Activated CD4-positive, alpha-beta T cell treated with anti-CD3 and anti-CD28 coated beads, Interleukin-2, amount 10 ng/mL, durations not matched to agents 7 days and 5 days (primary cell): ENCODE measurements at regions not wholly inside any gene's neighbourhood (a gene's known extent, or its start where the extent isn't known, plus 50 kb on each side); places are given as distances from the start of the nearest gene placed in this dataset.
"Not testable (repeated sequence)": the region's sequence is repeated elsewhere in the genome, so short reads cannot be mapped to it uniquely, and the experiment has no call there.

Experiments used
- CTCF ChIA-PET: fragments of 350-600 bp; sonication (Branson Sonifier 250); formaldehyde crosslinking; loops from one replicate; lab custom pipeline; 2021; ENCODE audit warnings: antibody characterized with exemption; lab: Charles Lee
- POLR2A ChIA-PET: fragments of 350-600 bp; sonication (Branson Sonifier 250); formaldehyde crosslinking; loops from one replicate; lab custom pipeline; 2021; ENCODE audit warnings: antibody characterized with exemption; lab: Charles Lee
- DNase-seq: peaks from one replicate; pipeline ENCODE4 v3.0.0-alpha.2; 2020
- H3K27ac Mint-ChIP-seq: one replicate; pipeline ENCODE4 v1.8.0; 2021; ENCODE audit warnings: mild to moderate bottlenecking, moderate library complexity, mixed read lengths
- H3K27me3 Mint-ChIP-seq: one replicate; pipeline ENCODE4 v1.8.0; 2021; ENCODE audit warnings: mixed read lengths
- H3K36me3 Mint-ChIP-seq: one replicate; pipeline ENCODE4 v1.8.0; 2021; ENCODE audit warnings: low read depth, mixed read lengths
- H3K4me1 Mint-ChIP-seq: one replicate; pipeline ENCODE4 v1.8.0; 2021; ENCODE audit warnings: mixed read lengths
- H3K4me3 Mint-ChIP-seq: one replicate; pipeline ENCODE4 v1.8.0; 2021; ENCODE audit warnings: mild to moderate bottlenecking, moderate library complexity, mixed read lengths
- H3K9me3 Mint-ChIP-seq: one replicate; pipeline ENCODE4 v1.8.0; 2021; ENCODE audit warnings: mixed read lengths

GRCh38 chr2:176879426-176879995, 333.1 kb upstream of the HNRNPA3 start:
- CTCF ChIA-PET = interaction anchor here (0.9 kb wide), 1 partner anchor 18 kb away, joined by 3 read pairs; no protein-coding TSS in a partner anchor
- no peaks in the 10 kb centered on the region for H3K36me3 Mint-ChIP-seq
- DNase-seq = no peak
- H3K9me3 Mint-ChIP-seq = peaks cover 7% of the 10 kb centered on the region
- H3K4me1 Mint-ChIP-seq = peaks cover 13% of the 10 kb centered on the region
- no peak overlapping the region for H3K4me3 Mint-ChIP-seq
- POLR2A ChIA-PET = no interaction called here
- H3K27ac Mint-ChIP-seq = no peak overlapping the region
- no peaks in the 10 kb centered on the region for H3K27me3 Mint-ChIP-seq

GRCh38 chr2:176882045-176882444, 330.5 kb upstream of the HNRNPA3 start:
- DNase-seq, H3K36me3 Mint-ChIP-seq, H3K4me1 Mint-ChIP-seq, H3K4me3 Mint-ChIP-seq, POLR2A ChIA-PET, H3K27ac Mint-ChIP-seq, H3K27me3 Mint-ChIP-seq, CTCF ChIA-PET: not testable (repeated sequence)
- peaks cover 10% of the 10 kb centered on the region for H3K9me3 Mint-ChIP-seq

GRCh38 chr2:176885001-176885643, 327.5 kb upstream of the HNRNPA3 start:
- peaks cover 3% of the 10 kb centered on the region for H3K9me3 Mint-ChIP-seq
- CTCF ChIA-PET = interaction anchor here (1.5 kb wide), 1 partner anchor 11 kb away, joined by 4 read pairs; no protein-coding TSS in a partner anchor
- H3K36me3 Mint-ChIP-seq = no peaks in the 10 kb centered on the region
- no peak overlapping the region for H3K4me3 Mint-ChIP-seq
- no peak overlapping the region for H3K27ac Mint-ChIP-seq
- DNase-seq = no peak
- H3K27me3 Mint-ChIP-seq = peaks cover 2% of the 10 kb centered on the region
- POLR2A ChIA-PET = no interaction called here
- H3K4me1 Mint-ChIP-seq = no peaks in the 10 kb centered on the region

GRCh38 chr2:176885661-176886060, 326.9 kb upstream of the HNRNPA3 start:
- H3K4me1 Mint-ChIP-seq = no peaks in the 10 kb centered on the region
- CTCF ChIA-PET = interaction anchor here (0.9 to 1.5 kb wide), 2 partner anchors 9 to 12 kb away, joined by 3 to 4 read pairs; no protein-coding TSS in a partner anchor

GRCh38 chr2:176891105-176891504, 321.5 kb upstream of the HNRNPA3 start:
- ChIA-PET CTCF (no interaction called here), POLR2A (no interaction called here)

More at GRCh38 chr2:176885661-176886060, 326.9 kb upstream of the HNRNPA3 start:
- Mint-ChIP-seq H3K36me3 (no peaks in the 10 kb centered on the region), H3K27ac (no peak overlapping the region), H3K4me3 (no peak overlapping the region), H3K9me3 (peaks cover 3% of the 10 kb centered on the region), H3K27me3 (peaks cover 2% of the 10 kb centered on the region)
- POLR2A ChIA-PET = no interaction called here
- DNase-seq = no peak

GRCh38 chr2:176891857-176892256, 320.7 kb upstream of the HNRNPA3 start:
- no peaks in the 10 kb centered on the region for H3K36me3 Mint-ChIP-seq
- no peak overlapping the region for H3K4me3 Mint-ChIP-seq
- DNase-seq = no peak
- H3K9me3 Mint-ChIP-seq = no peaks in the 10 kb centered on the region
- ChIA-PET POLR2A (no interaction called here), CTCF (no interaction called here)
- no peaks in the 10 kb centered on the region for H3K4me1 Mint-ChIP-seq
- H3K27ac Mint-ChIP-seq = no peak overlapping the region
- peaks cover 11% of the 10 kb centered on the region for H3K27me3 Mint-ChIP-seq

More at GRCh38 chr2:176891105-176891504, 321.5 kb upstream of the HNRNPA3 start:
- no peak overlapping the region for H3K4me3 Mint-ChIP-seq
- H3K36me3 Mint-ChIP-seq = no peaks in the 10 kb centered on the region
- no peak for DNase-seq
- H3K27ac Mint-ChIP-seq = no peak overlapping the region
- H3K4me1 Mint-ChIP-seq = no peaks in the 10 kb centered on the region
- H3K9me3 Mint-ChIP-seq = no peaks in the 10 kb centered on the region
- peaks cover 11% of the 10 kb centered on the region for H3K27me3 Mint-ChIP-seq

GRCh38 chr2:176892676-176893226, 319.8 kb upstream of the HNRNPA3 start:
- DNase-seq = no peak
- CTCF ChIA-PET = no interaction called here
- no peaks in the 10 kb centered on the region for H3K4me1 Mint-ChIP-seq
- H3K4me3 Mint-ChIP-seq = no peak overlapping the region
- H3K9me3 Mint-ChIP-seq = no peaks in the 10 kb centered on the region
- H3K27me3 Mint-ChIP-seq = peaks cover 11% of the 10 kb centered on the region
- no peak overlapping the region for H3K27ac Mint-ChIP-seq
- H3K36me3 Mint-ChIP-seq = no peaks in the 10 kb centered on the region
- POLR2A ChIA-PET = no interaction called here

GRCh38 chr2:176895158-176895557, 317.4 kb upstream of the HNRNPA3 start:
- CTCF ChIA-PET = interaction anchor here (0.9 to 2.3 kb wide), 2 partner anchors 10 to 15 kb away, joined by 4 to 5 read pairs; no protein-coding TSS in a partner anchor
- H3K9me3 Mint-ChIP-seq = no peaks in the 10 kb centered on the region

GRCh38 chr2:176902454-176902853, 310.1 kb upstream of the HNRNPA3 start:
- ChIA-PET POLR2A (no interaction called here), CTCF (no interaction called here)
- no peak for DNase-seq

More at GRCh38 chr2:176895158-176895557, 317.4 kb upstream of the HNRNPA3 start:
- no peaks in the 10 kb centered on the region for H3K4me1 Mint-ChIP-seq
- H3K27ac Mint-ChIP-seq = no peak overlapping the region
- no peaks in the 10 kb centered on the region for H3K36me3 Mint-ChIP-seq
- H3K4me3 Mint-ChIP-seq = no peak overlapping the region
- H3K27me3 Mint-ChIP-seq = peaks cover 19% of the 10 kb centered on the region
- no peak for DNase-seq
- POLR2A ChIA-PET = interaction anchor here (0.7 kb wide), 1 partner anchor 185 kb away, joined by 4 read pairs; no protein-coding TSS in a partner anchor

GRCh38 chr2:176904053-176904452, 308.5 kb upstream of the HNRNPA3 start:
- H3K4me1 Mint-ChIP-seq, POLR2A ChIA-PET: not testable (repeated sequence)

More at GRCh38 chr2:176902454-176902853, 310.1 kb upstream of the HNRNPA3 start:
- peaks cover 12% of the 10 kb centered on the region for H3K27me3 Mint-ChIP-seq
- no peaks in the 10 kb centered on the region for H3K4me1 Mint-ChIP-seq
- H3K27ac Mint-ChIP-seq = no peak overlapping the region
- no peak overlapping the region for H3K4me3 Mint-ChIP-seq
- no peaks in the 10 kb centered on the region for H3K9me3 Mint-ChIP-seq
- no peaks in the 10 kb centered on the region for H3K36me3 Mint-ChIP-seq

GRCh38 chr2:176907341-176907740, 305.3 kb upstream of the HNRNPA3 start:
- POLR2A ChIA-PET = no interaction called here
- CTCF ChIA-PET = interaction anchor here (1.4 kb wide), 1 partner anchor 10 kb away, joined by 3 read pairs; no protein-coding TSS in a partner anchor
- no peak for DNase-seq
- no peak overlapping the region for H3K4me3 Mint-ChIP-seq
- H3K27ac Mint-ChIP-seq = no peak overlapping the region
- H3K36me3 Mint-ChIP-seq = no peaks in the 10 kb centered on the region
- peaks cover 4% of the 10 kb centered on the region for H3K27me3 Mint-ChIP-seq
- no peaks in the 10 kb centered on the region for H3K9me3 Mint-ChIP-seq
- no peaks in the 10 kb centered on the region for H3K4me1 Mint-ChIP-seq

More at GRCh38 chr2:176904053-176904452, 308.5 kb upstream of the HNRNPA3 start:
- H3K36me3 Mint-ChIP-seq, H3K27ac Mint-ChIP-seq, H3K9me3 Mint-ChIP-seq, H3K4me3 Mint-ChIP-seq, DNase-seq, H3K27me3 Mint-ChIP-seq: not testable (repeated sequence)
- CTCF ChIA-PET = interaction anchor here (1.2 to 1.7 kb wide), 2 partner anchors 13 to 59 kb away, joined by 3 to 4 read pairs; no protein-coding TSS in a partner anchor

- no peaks in the 10 kb centered on the region for H3K4me1 Mint-ChIP-seq
- no peak overlapping the region for H3K4me3 Mint-ChIP-seq
- no peaks in the 10 kb centered on the region for H3K9me3 Mint-ChIP-seq
- no peak for DNase-seq
- peaks cover 1% of the 10 kb centered on the region for H3K27me3 Mint-ChIP-seq
- ChIA-PET POLR2A (no interaction called here), CTCF (interaction anchor here (0.6 kb wide), 1 partner anchor 294 kb away, joined by 3 read pairs; no protein-coding TSS in a partner anchor)
- H3K27ac Mint-ChIP-seq = no peak overlapping the region
- H3K36me3 Mint-ChIP-seq = no peaks in the 10 kb centered on the region
These were observed 301.8 kb upstream of the HNRNPA3 start for GRCh38 chr2:176910828-176911227.

- POLR2A ChIA-PET = no interaction called here
- no peak overlapping the region for H3K4me3 Mint-ChIP-seq
- H3K27ac Mint-ChIP-seq = no peak overlapping the region
- CTCF ChIA-PET = no interaction called here
- no peak for DNase-seq
- no peaks in the 10 kb centered on the region for H3K36me3 Mint-ChIP-seq
- H3K4me1 Mint-ChIP-seq = no peaks in the 10 kb centered on the region
- H3K27me3 Mint-ChIP-seq = peaks cover 1% of the 10 kb centered on the region
- no peaks in the 10 kb centered on the region for H3K9me3 Mint-ChIP-seq
These were observed 298.6 kb upstream of the HNRNPA3 start for GRCh38 chr2:176913955-176914354.
